HUES6 (cell line): ENCODE measurements at regions not wholly inside any gene's neighbourhood (a gene's known extent, or its start where the extent isn't known, plus 50 kb on each side); places are given as distances from the start of the nearest gene placed in this dataset.
"Not testable (repeated sequence)": the region's sequence is repeated elsewhere in the genome, so short reads cannot be mapped to it uniquely, and the experiment has no call there.

ENCODE experiments used
- H3K27ac ChIP-seq: 2 replicates; pipeline ENCODE4 v1.7.0; 2013; ENCODE audit warnings: low read depth, mild to moderate bottlenecking, low read length, inconsistent platforms
- H3K27me3 ChIP-seq: 2 replicates; pipeline ENCODE4 v1.6.1; 2013; ENCODE audit warnings: low read length; ENCODE audit not compliant: control insufficient read depth, insufficient read depth
- H3K36me3 ChIP-seq: 2 replicates; pipeline ENCODE4 v1.6.1; 2013; ENCODE audit warnings: low read length; ENCODE audit not compliant: control insufficient read depth, insufficient read depth
- H3K4me1 ChIP-seq: 2 replicates; pipeline ENCODE4 v1.6.1; 2013; ENCODE audit warnings: low read length; ENCODE audit not compliant: control insufficient read depth, insufficient read depth
- H3K4me3 ChIP-seq: 2 replicates; pipeline ENCODE4 v1.5.1; 2013; ENCODE audit warnings: low read depth, low read length
- H3K9ac ChIP-seq: one replicate; pipeline ENCODE4 v1.6.1; 2013; ENCODE audit warnings: mild to moderate bottlenecking, low read length
- H3K9me3 ChIP-seq: 2 replicates; pipeline ENCODE4 v1.6.1; 2013; ENCODE audit warnings: low read depth, low read length; ENCODE audit not compliant: control insufficient read depth, insufficient read depth

DNA sequence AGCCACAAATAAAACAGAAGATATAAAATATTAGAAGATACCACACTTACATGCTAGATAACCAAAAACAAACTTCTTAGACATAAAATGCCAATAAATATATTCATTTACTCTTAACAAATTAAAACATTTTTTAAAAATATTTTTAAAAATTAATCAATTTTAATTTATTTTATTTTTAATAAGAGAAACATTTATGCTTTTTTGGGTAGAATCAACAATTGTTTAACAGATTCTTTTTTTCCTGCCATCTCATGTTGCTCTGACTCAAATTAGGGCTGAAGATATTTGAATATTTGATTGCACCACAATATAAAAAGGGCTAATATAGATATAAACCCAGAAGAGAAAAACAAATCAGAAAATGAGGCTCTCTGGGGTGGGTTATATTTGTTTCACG lies 172.6 kb downstream of the GOLGA6L6 start:
- Histone ChIP-seq H3K27ac (no peak overlapping the region), H3K4me1 (no peaks in the 10 kb centered on the region), H3K9me3 (peaks cover 37% of the 10 kb centered on the region; the same call in 1 of the 2 replicates), H3K36me3 (no peaks in the 10 kb centered on the region), H3K9ac (no peak overlapping the region), H3K4me3 (no peak overlapping the region), H3K27me3 (no peaks in the 10 kb centered on the region)

- peaks cover 30% of the 10 kb centered on the region; the same call in 1 of the 2 replicates for H3K9me3 ChIP-seq
- H3K4me1 ChIP-seq = no peaks in the 10 kb centered on the region
- no peak overlapping the region for H3K27ac ChIP-seq
- H3K27me3 ChIP-seq = no peaks in the 10 kb centered on the region
- H3K9ac ChIP-seq = no peak overlapping the region
- no peak overlapping the region for H3K4me3 ChIP-seq
- H3K36me3 ChIP-seq = no peaks in the 10 kb centered on the region
These were observed 174.5 kb downstream of the GOLGA6L6 start for GRCh38 chr15:20367093-20367492.

DNA sequence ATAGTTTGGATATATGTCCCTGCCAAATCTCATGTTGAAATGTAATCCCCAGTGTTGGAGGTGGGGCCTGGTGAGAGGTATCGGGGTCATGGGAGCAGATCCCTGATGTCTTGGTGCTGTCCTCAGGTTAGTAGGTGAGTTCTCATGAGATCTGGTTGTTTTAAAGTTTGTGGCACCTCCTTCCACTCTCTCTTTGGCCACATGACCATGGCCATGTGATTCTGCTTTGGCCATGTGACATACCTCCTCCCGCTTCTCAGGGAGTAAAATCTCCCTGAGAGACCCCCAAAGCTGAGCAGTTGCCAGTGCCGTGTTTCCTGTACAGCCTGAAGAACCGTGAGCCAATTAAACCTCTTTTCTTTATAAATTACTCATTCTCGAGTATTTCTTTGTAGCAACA lies 178.0 kb downstream of the GOLGA6L6 start:
- H3K9ac ChIP-seq, H3K4me3 ChIP-seq, H3K27ac ChIP-seq, H3K36me3 ChIP-seq, H3K27me3 ChIP-seq, H3K4me1 ChIP-seq: not testable (repeated sequence)
- H3K9me3 ChIP-seq = peaks cover 44% of the 10 kb centered on the region; the same call in 1 of the 2 replicates

- H3K27ac ChIP-seq = no peak overlapping the region
- H3K36me3 ChIP-seq = no peaks in the 10 kb centered on the region
- no peaks in the 10 kb centered on the region for H3K27me3 ChIP-seq
These were observed 180.5 kb downstream of the GOLGA6L6 start for GRCh38 chr15:20361091-20361490.

GRCh38 chr15:20358779-20359414 lies 182.7 kb downstream of the GOLGA6L6 start:
- Histone ChIP-seq H3K36me3 (no peaks in the 10 kb centered on the region), H3K9ac (no peak overlapping the region), H3K27ac (no peak overlapping the region), H3K27me3 (no peaks in the 10 kb centered on the region), H3K4me1 (no peaks in the 10 kb centered on the region), H3K9me3 (peaks cover 61% of the 10 kb centered on the region; the same call in 1 of the 2 replicates), H3K4me3 (no peak overlapping the region)

More at GRCh38 chr15:20361091-20361490, 180.5 kb downstream of the GOLGA6L6 start:
- Histone ChIP-seq H3K4me3 (no peak overlapping the region), H3K4me1 (no peaks in the 10 kb centered on the region), H3K9ac (no peak overlapping the region), H3K9me3 (peaks cover 51% of the 10 kb centered on the region; the same call in 1 of the 2 replicates)

DNA sequence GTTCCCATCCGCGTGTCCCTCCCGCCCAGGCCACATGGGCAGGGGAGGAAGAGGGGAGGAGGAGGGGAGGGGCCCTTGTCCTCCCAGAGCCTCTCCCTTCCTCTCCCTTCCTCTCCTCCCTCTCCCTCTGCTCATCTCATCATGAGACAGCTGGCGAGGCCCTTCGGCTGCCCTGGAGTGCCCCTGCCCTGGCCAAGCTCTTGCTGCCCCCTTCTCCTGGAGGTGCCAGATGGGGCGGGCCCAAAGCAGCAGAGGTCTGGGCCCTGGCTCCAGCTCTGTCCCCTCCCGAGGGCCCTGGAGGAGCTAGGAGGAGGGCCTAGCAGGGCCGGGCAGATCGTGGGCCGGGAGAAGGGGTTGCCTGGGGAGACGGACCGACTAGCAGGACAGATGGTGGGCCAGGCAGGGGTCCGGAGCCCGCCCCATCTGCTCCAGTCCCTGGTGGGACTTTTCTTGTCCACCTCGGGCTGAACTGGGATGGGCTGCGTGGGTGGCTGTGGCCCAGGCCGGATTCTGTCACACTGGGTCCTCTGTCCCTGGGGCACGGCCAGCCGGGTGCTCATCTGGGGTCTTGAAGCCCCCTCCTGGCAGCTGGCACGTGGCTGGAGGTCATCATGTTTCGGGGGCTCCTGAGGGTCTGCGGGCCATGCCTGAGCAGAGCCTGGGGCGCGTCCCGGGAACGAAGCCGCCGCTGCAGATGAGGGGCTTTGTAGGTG lies 183.4 kb downstream of the GOLGA6L6 start:
- H3K9ac ChIP-seq = no peak overlapping the region

GRCh38 chr15:20357481-20358065 lies 184.0 kb downstream of the GOLGA6L6 start:
- Histone ChIP-seq H3K9me3 (peaks cover 67% of the 10 kb centered on the region; the same call in 1 of the 2 replicates), H3K4me1 (no peaks in the 10 kb centered on the region), H3K9ac (no peak overlapping the region), H3K4me3 (no peak overlapping the region), H3K36me3 (no peaks in the 10 kb centered on the region), H3K27ac (no peak overlapping the region), H3K27me3 (no peaks in the 10 kb centered on the region)

More for the DNA sequence above, 183.4 kb downstream of the GOLGA6L6 start:
- no peak overlapping the region; the same call in 1 of the 2 replicates for H3K4me3 ChIP-seq
- H3K9me3 ChIP-seq = peaks cover 63% of the 10 kb centered on the region; the same call in 1 of the 2 replicates
- H3K4me1 ChIP-seq = no peaks in the 10 kb centered on the region
- H3K27ac ChIP-seq = no peak overlapping the region
- no peaks in the 10 kb centered on the region for H3K27me3 ChIP-seq
- H3K36me3 ChIP-seq = no peaks in the 10 kb centered on the region

GRCh38 chr15:20356911-20357480 lies 184.6 kb downstream of the GOLGA6L6 start:
- H3K27ac ChIP-seq = no peak overlapping the region
- H3K4me3 ChIP-seq = 0 out of 2 replicates have a peak overlapping the region, but pooled peaks have one; percentile 44
- no peaks in the 10 kb centered on the region for H3K4me1 ChIP-seq
- peaks cover 72% of the 10 kb centered on the region; the same call in 1 of the 2 replicates for H3K9me3 ChIP-seq
- H3K9ac ChIP-seq = no peak overlapping the region
- H3K27me3 ChIP-seq = no peaks in the 10 kb centered on the region
- no peaks in the 10 kb centered on the region for H3K36me3 ChIP-seq

DNA sequence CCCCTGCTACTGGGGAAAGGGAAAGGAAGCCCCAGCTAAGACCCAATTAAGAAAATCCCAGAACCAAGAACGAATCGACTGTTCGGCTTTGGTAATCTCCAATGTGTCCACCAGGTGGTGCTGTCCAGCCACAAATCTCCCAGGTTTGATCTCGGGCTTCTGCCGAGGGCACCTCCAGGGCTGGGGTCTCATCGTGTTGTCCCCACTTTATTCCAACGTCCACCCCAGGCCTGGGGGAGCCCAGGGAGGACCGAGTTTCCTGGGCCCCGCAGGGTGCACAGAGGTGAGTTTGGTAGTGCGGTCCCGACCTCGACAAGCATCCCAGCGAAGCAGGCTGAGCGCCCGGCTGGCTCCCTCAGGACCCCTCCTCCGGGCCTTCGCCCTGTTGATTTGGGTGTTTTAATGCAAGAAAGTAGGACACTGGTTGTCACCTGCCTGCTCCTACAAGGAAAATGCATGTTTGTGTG lies 185.1 kb downstream of the GOLGA6L6 start:
- H3K36me3 ChIP-seq = no peaks in the 10 kb centered on the region
- no peak overlapping the region for H3K9ac ChIP-seq
- no peaks in the 10 kb centered on the region for H3K27me3 ChIP-seq
- H3K4me1 ChIP-seq = no peaks in the 10 kb centered on the region
- peaks cover 73% of the 10 kb centered on the region; the same call in 1 of the 2 replicates for H3K9me3 ChIP-seq
- H3K4me3 ChIP-seq = peak overlapping the region; percentile 44; the same call in 1 of the 2 replicates
- no peak overlapping the region for H3K27ac ChIP-seq

DNA sequence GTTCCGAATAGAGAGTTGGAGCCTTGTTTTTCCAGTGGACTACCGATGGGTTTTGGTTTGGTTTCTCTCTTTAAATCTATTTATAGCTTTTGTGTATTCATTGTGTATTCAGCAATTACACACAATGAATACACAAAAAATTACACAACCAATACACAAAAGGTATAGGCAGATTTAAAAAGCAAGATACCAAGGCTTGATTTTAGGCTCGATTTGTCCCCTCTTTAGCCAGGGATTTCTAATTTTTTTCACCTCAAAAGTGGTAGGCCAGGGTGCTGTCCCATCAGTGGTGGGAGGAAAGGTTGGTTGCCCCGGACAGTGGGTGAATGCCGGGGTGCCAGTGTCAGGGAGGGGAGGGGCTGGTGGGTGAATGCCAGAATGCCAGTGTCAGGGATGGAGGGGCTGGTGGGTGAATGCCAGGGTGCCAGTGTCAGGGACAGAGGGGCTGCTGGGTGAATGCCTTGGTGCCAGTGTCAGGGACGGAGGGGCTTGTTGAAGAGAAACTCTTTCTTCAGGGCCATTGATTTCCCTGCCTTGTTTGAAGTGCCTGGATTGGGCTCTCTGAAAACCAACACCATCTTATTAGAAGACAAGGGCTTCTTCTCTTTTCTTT lies 186.2 kb downstream of the GOLGA6L6 start:
- Histone ChIP-seq H3K4me1 (no peaks in the 10 kb centered on the region), H3K36me3 (no peaks in the 10 kb centered on the region), H3K27me3 (no peaks in the 10 kb centered on the region), H3K27ac (no peak overlapping the region), H3K9ac (no peak overlapping the region), H3K9me3 (peaks cover 77% of the 10 kb centered on the region; the same call in 1 of the 2 replicates), H3K4me3 (no peak overlapping the region)
